GM23338 (cell line): ENCODE measurements at regions not wholly inside any gene's neighbourhood (a gene's known extent, or its start where the extent isn't known, plus 50 kb on each side); places are given as distances from the start of the nearest gene placed in this dataset.

Experiments
- ATAC-seq: fragments of 200-7000 bp; cut with Tn5 transposase; 3 replicates; pipeline ENCODE4 v1.9.1; 2020
- DNase-seq: peaks from one replicate; pipeline ENCODE4 v3.0.0-alpha.2; 2015; ENCODE audit warnings: low spot score
- H2AFZ ChIP-seq: fragments of 200-600 bp; sonication (generic); 2 replicates; pipeline ENCODE4 v1.8.0; 2016; ENCODE audit warnings: antibody characterized with exemption, mild to moderate bottlenecking, moderate library complexity
- H3F3A ChIP-seq: fragments of 200-600 bp; sonication (generic); replicated peaks from 2 replicates; pipeline ENCODE4 v1.8.0; 2017; ENCODE audit warnings: antibody characterized with exemption, mixed run types, low read depth
- H3K27ac ChIP-seq: fragments of 200-600 bp; sonication (generic); 2 replicates; pipeline ENCODE4 v1.6.1; 2016; ENCODE audit warnings: low read depth
- H3K27me3 ChIP-seq: fragments of 200-600 bp; sonication (generic); 2 replicates; pipeline ENCODE4 v1.8.0; 2016; ENCODE audit warnings: mild to moderate bottlenecking, mixed run types, moderate library complexity; ENCODE audit not compliant: insufficient read depth
- H3K36me3 ChIP-seq: fragments of 200-600 bp; sonication (generic); 2 replicates; pipeline ENCODE4 v1.8.0; 2016; ENCODE audit warnings: mild to moderate bottlenecking; ENCODE audit not compliant: insufficient read depth
- H3K4me1 ChIP-seq: fragments of 200-600 bp; sonication (generic); 2 replicates; pipeline ENCODE4 v1.8.0; 2016; ENCODE audit warnings: mild to moderate bottlenecking, moderate library complexity; ENCODE audit not compliant: insufficient read depth
- H3K4me2 ChIP-seq: fragments of 200-600 bp; sonication (generic); 2 replicates; pipeline ENCODE4 v1.7.1; 2017; ENCODE audit warnings: mixed run types
- H3K4me3 ChIP-seq: fragments of 200-600 bp; sonication (generic); 2 replicates; pipeline ENCODE4 v1.6.1; 2016; ENCODE audit warnings: mixed run types
- H3K79me2 ChIP-seq: fragments of 200-600 bp; sonication (generic); replicated peaks from 2 replicates; pipeline ENCODE4 v1.8.0; 2017; ENCODE audit warnings: mild to moderate bottlenecking; ENCODE audit not compliant: insufficient read depth
- H3K9me2 ChIP-seq: fragments of 200-600 bp; sonication (generic); 2 replicates; pipeline ENCODE4 v1.8.0; 2017; ENCODE audit not compliant: insufficient read depth
- H4K20me1 ChIP-seq: fragments of 200-600 bp; sonication (generic); replicated peaks from 2 replicates; pipeline ENCODE4 v1.8.0; 2017; ENCODE audit warnings: mild to moderate bottlenecking; ENCODE audit not compliant: insufficient read depth
- H3K27ac Mint-ChIP-seq: 2 replicates; pipeline ENCODE4 v1.8.0; 2020; ENCODE audit warnings: inconsistent platforms, mild to moderate bottlenecking, moderate library complexity, mixed read lengths
- H3K27me3 Mint-ChIP-seq: 3 replicates; pipeline ENCODE4 v1.8.0; 2022; ENCODE audit warnings: low read depth, mild to moderate bottlenecking, moderate library complexity, mixed read lengths, inconsistent platforms; ENCODE audit not compliant: insufficient read depth, poor library complexity
- H3K36me3 Mint-ChIP-seq: 3 replicates; pipeline ENCODE4 v1.8.0; 2021; ENCODE audit warnings: low read depth, mild to moderate bottlenecking, inconsistent platforms, moderate library complexity, mixed read lengths
- H3K4me1 Mint-ChIP-seq: 3 replicates; pipeline ENCODE4 v1.8.0; 2020; ENCODE audit warnings: mild to moderate bottlenecking, inconsistent platforms, mixed read lengths
- H3K4me3 Mint-ChIP-seq: 3 replicates; pipeline ENCODE4 v1.8.0; 2021; ENCODE audit warnings: moderate library complexity, mild to moderate bottlenecking, inconsistent platforms, mixed read lengths
- H3K9me3 Mint-ChIP-seq: 3 replicates; pipeline ENCODE4 v1.8.0; 2020; ENCODE audit warnings: moderate library complexity, mild to moderate bottlenecking, inconsistent platforms, mixed read lengths
- CREB1 ChIP-seq: fragments of 250-450 bp; sonication (Bioruptor Pico); IDR thresholded peaks from 2 replicates; pipeline ENCODE4 v1.5.0; 2020; ENCODE audit warnings: low read depth, mild to moderate bottlenecking, moderate library complexity
- CTCF ChIP-seq, 2 experiments: fragments of 200-600 bp in 1 of 2; sonication (generic) in 1 of 2; conservative IDR thresholded peaks; 2 replicates each; pipeline versions ENCODE4 v1.5.1 to v1.6.1; 2016 to 2017; ENCODE audit warnings: antibody characterized with exemption in 2 of 2, low read depth in 2 of 2, mild to moderate bottlenecking in 2 of 2, moderate library complexity in 1 of 2
- ETS1 ChIP-seq: IDR thresholded peaks from 2 replicates; pipeline ENCODE4 v1.6.1; 2016; ENCODE audit warnings: antibody characterized with exemption
- EZH2 ChIP-seq: fragments of 200-600 bp; sonication (generic); IDR thresholded peaks from one replicate; pipeline ENCODE4 v1.8.0; 2017; ENCODE audit warnings: antibody characterized with exemption, mild to moderate bottlenecking, low read depth; ENCODE audit not compliant: unreplicated experiment
- EZH2phosphoT487 ChIP-seq: fragments of 200-600 bp; sonication (generic); IDR thresholded peaks from one replicate; pipeline ENCODE4 v1.8.1; 2018; ENCODE audit warnings: antibody characterized with exemption; ENCODE audit not compliant: unreplicated experiment
- JUNB ChIP-seq: IDR thresholded peaks from one replicate; pipeline ENCODE4 v1.6.1; 2016; ENCODE audit warnings: antibody characterized with exemption; ENCODE audit not compliant: unreplicated experiment
- NANOG ChIP-seq: IDR thresholded peaks from 2 replicates; pipeline ENCODE4 v1.6.1; 2016; ENCODE audit warnings: antibody characterized with exemption, borderline replicate concordance
- POLR2AphosphoS5 ChIP-seq: IDR thresholded peaks from 2 replicates; pipeline ENCODE4 v1.6.1; 2016; ENCODE audit warnings: antibody characterized with exemption, low read depth
- REST ChIP-seq: IDR thresholded peaks from one replicate; pipeline ENCODE4 v1.6.1; 2018; ENCODE audit warnings: antibody characterized with exemption; ENCODE audit not compliant: unreplicated experiment
- STAT1 ChIP-seq: IDR thresholded peaks from one replicate; pipeline ENCODE4 v1.6.1; 2016; ENCODE audit warnings: antibody characterized with exemption; ENCODE audit not compliant: unreplicated experiment
- ZNF114 ChIP-seq: fragments of 250-450 bp; sonication (Bioruptor Pico); IDR thresholded peaks from 2 replicates; pipeline ENCODE4 v1.5.0; 2020; ENCODE audit warnings: mild to moderate bottlenecking, moderate library complexity

GRCh38 chr2:62293151-62293489, 97.2 kb downstream of the B3GNT2 start:
- Histone ChIP-seq H3K4me3 (no peak overlapping the region), H4K20me1 (no peaks in the 10 kb centered on the region), H2AFZ (peak overlapping the region; percentile 78; the same call in 1 of the 2 replicates), H3K4me2 (no peak overlapping the region), H3K79me2 (no peaks in the 10 kb centered on the region), H3K27me3 (no peaks in the 10 kb centered on the region), H3K36me3 (no peaks in the 10 kb centered on the region), H3K27ac (no peak overlapping the region), H3F3A (no peaks in the 10 kb centered on the region), H3K4me1 (peaks cover 4% of the 10 kb centered on the region; the same call in 1 of the 2 replicates), H3K9me2 (no peaks in the 10 kb centered on the region; the same call in 1 of the 2 replicates)
- H3K27me3 Mint-ChIP-seq, result peaks cover 2% of the 10 kb centered on the region
- H3K27ac Mint-ChIP-seq, result no peak overlapping the region
- H3K9me3 Mint-ChIP-seq, result no peaks in the 10 kb centered on the region; the same call in 2 of the 3 replicates
- H3K36me3 Mint-ChIP-seq, result no peaks in the 10 kb centered on the region
- ATAC-seq (no peak), DNase-seq (no peak)
- H3K4me3 Mint-ChIP-seq, result no peak overlapping the region
- H3K4me1 Mint-ChIP-seq, result peaks cover 7% of the 10 kb centered on the region; the same call in 2 of the 3 replicates
- TF ChIP-seq REST (no peak), ZNF114 (CRISPR knock-in tag) (no peak), JUNB (no peak), STAT1 (no peak), NANOG (no peak), EZH2 (no peak), ETS1 (no peak), CTCF (conservative IDR thresholded peaks at IDR 0.05; ENCODE audit: low read depth in 2 of 2) (no peak), CREB1 (CRISPR knock-in tag) (no peak)

- Histone ChIP-seq H2AFZ (0 out of 2 replicates have a peak overlapping the region, but pooled peaks have one; percentile 43), H3K27ac (no peak overlapping the region), H3K4me2 (no peak overlapping the region), H3K79me2 (no peaks in the 10 kb centered on the region), H4K20me1 (no peaks in the 10 kb centered on the region), H3K36me3 (no peaks in the 10 kb centered on the region), H3K4me1 (peaks cover 4% of the 10 kb centered on the region; the same call in 1 of the 2 replicates), H3F3A (no peaks in the 10 kb centered on the region), H3K27me3 (no peaks in the 10 kb centered on the region), H3K4me3 (no peak overlapping the region), H3K9me2 (no peaks in the 10 kb centered on the region)
- Mint-ChIP-seq H3K4me3 (no peak overlapping the region), H3K9me3 (peaks cover 6% of the 10 kb centered on the region; the same call in 2 of the 3 replicates), H3K27me3 (peaks cover 4% of the 10 kb centered on the region), H3K27ac (no peak overlapping the region), H3K36me3 (peaks cover 3% of the 10 kb centered on the region), H3K4me1 (peaks cover 7% of the 10 kb centered on the region; the same call in 2 of the 3 replicates)
- DNase-seq, result no peak
- no peak for ATAC-seq
- TF ChIP-seq POLR2AphosphoS5 (no peak), CREB1 (CRISPR knock-in tag) (no peak), EZH2phosphoT487 (no peak), ZNF114 (CRISPR knock-in tag) (no peak), ETS1 (no peak), NANOG (no peak), CTCF (conservative IDR thresholded peaks at IDR 0.05; ENCODE audit: low read depth in 2 of 2) (no peak)
These were observed 96.3 kb downstream of the B3GNT2 start for GRCh38 chr2:62292190-62292589.
